Uterus (tissue), 2 donors: ENCODE measurements at regions not wholly inside any gene's neighbourhood (a gene's known extent, or its start where the extent isn't known, plus 50 kb on each side); places are given as distances from the start of the nearest gene placed in this dataset.

ENCODE experiments used
- POLR2A ChIP-seq, 2 donors: fragments of 450-650 bp; IDR thresholded peaks; one replicate each; pipeline ENCODE4 v1.6.1; 2016; ENCODE audit warnings: antibody characterized with exemption in 2 of 2, mild to moderate bottlenecking in 1 of 2, moderate library complexity in 1 of 2
- TF ChIP-seq, protein P1 (sequence below), 4 experiments: fragments of 200-600 bp in 2 of 4; fragments of 450-650 bp in 2 of 4; sonication (generic) in 2 of 4; IDR thresholded peaks; one replicate each; pipeline ENCODE4 v1.5.1; 2016 to 2019; ENCODE audit warnings: antibody characterized with exemption in 4 of 4, mild to moderate bottlenecking in 2 of 4, moderate library complexity in 1 of 4

DNA sequence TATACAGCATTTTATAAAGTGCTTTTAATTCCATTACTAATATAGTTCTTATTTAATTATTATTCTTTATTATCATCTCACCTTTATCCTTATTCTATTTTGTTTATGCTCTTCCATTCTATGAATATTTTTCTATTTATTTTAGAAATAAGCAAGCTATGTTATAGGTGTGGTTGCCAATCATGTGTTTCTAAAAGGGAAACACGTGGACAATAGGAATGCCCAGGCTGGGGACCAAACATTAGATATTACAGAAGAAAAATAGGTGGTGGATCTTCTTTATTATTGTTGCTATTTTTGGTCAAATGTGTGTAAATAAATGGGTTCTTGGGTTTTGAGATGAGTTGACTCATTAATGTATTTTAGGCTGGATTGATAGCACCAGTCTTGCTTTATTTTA lies 438.3 kb downstream of the RAB38 start:
- TF ChIP-seq, protein P1, sequence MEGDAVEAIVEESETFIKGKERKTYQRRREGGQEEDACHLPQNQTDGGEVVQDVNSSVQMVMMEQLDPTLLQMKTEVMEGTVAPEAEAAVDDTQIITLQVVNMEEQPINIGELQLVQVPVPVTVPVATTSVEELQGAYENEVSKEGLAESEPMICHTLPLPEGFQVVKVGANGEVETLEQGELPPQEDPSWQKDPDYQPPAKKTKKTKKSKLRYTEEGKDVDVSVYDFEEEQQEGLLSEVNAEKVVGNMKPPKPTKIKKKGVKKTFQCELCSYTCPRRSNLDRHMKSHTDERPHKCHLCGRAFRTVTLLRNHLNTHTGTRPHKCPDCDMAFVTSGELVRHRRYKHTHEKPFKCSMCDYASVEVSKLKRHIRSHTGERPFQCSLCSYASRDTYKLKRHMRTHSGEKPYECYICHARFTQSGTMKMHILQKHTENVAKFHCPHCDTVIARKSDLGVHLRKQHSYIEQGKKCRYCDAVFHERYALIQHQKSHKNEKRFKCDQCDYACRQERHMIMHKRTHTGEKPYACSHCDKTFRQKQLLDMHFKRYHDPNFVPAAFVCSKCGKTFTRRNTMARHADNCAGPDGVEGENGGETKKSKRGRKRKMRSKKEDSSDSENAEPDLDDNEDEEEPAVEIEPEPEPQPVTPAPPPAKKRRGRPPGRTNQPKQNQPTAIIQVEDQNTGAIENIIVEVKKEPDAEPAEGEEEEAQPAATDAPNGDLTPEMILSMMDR (IDR thresholded peaks at IDR 0.05): no peak
- TF ChIP-seq POLR2A (IDR thresholded peaks at IDR 0.05): no peak
